Lung (tissue), 11 donors: ENCODE measurements at regions not wholly inside any gene's neighbourhood (a gene's known extent, or its start where the extent isn't known, plus 50 kb on each side); places are given as distances from the start of the nearest gene placed in this dataset.

Source experiments
- ATAC-seq: fragments of 200-7000 bp; cut with Tn5 transposase; one replicate; pipeline ENCODE4 v1.9.1; 2020; ENCODE audit warnings: moderate number of reproducible peaks; ENCODE audit not compliant: insufficient read depth, low FRiP score
- DNase-seq, 3 donors: peaks; one replicate each; pipeline ENCODE4 v3.0.0-alpha.2; 2013 to 2017
- H3K27ac ChIP-seq, 2 donors: one replicate each; pipeline ENCODE4 v1.5.1; 2013; ENCODE audit warnings: mild to moderate bottlenecking in 2 of 2, moderate library complexity in 2 of 2, control low read depth in 1 of 2, inconsistent platforms in 1 of 2, low read depth in 1 of 2, low read length in 1 of 2
- H3K27me3 ChIP-seq, 3 donors: one replicate each; pipeline ENCODE4 v1.5.1; 2013; ENCODE audit warnings: low read length in 2 of 3; ENCODE audit not compliant: control insufficient read depth in 3 of 3, insufficient read depth in 3 of 3
- H3K36me3 ChIP-seq, 4 donors: one replicate each; pipeline ENCODE4 v1.5.1; 2013; ENCODE audit warnings: low read length in 4 of 4, mild to moderate bottlenecking in 1 of 4, moderate library complexity in 1 of 4; ENCODE audit not compliant: control insufficient read depth in 4 of 4, insufficient read depth in 4 of 4
- H3K4me1 ChIP-seq, 5 donors: one replicate each; pipeline ENCODE4 v1.5.1; 2013; ENCODE audit warnings: low read length in 5 of 5, mild to moderate bottlenecking in 2 of 5, moderate library complexity in 1 of 5; ENCODE audit not compliant: control insufficient read depth in 5 of 5, insufficient read depth in 5 of 5
- H3K4me3 ChIP-seq: one replicate; pipeline ENCODE4 v1.5.1; 2013; ENCODE audit warnings: mild to moderate bottlenecking, control low read depth, moderate library complexity
- H3K9ac ChIP-seq, 2 donors: one replicate each; pipeline ENCODE4 v1.5.1; 2013; ENCODE audit warnings: low read length in 2 of 2, control low read depth in 1 of 2; ENCODE audit not compliant: insufficient read depth in 1 of 2
- H3K9me3 ChIP-seq, 4 donors: one replicate each; pipeline ENCODE4 v1.5.1; 2013; ENCODE audit warnings: low read length in 3 of 4, mild to moderate bottlenecking in 1 of 4, moderate library complexity in 1 of 4; ENCODE audit not compliant: control insufficient read depth in 4 of 4, insufficient read depth in 3 of 4
- WGBS, 2 donors: extraction: QIAGEN DNeasy Blood & Tissue Kit; methylation state at CpG; one replicate each; pipeline ENCODE4 v1.1.7; 2013; 5-methylcytosine and 5-hydroxymethylcytosine counted together
- TF ChIP-seq, protein P1 (sequence below): IDR thresholded peaks from 2 replicates; pipeline ENCODE4 v1.5.1; 2012; ENCODE audit warnings: mild to moderate bottlenecking; ENCODE audit errors: control extremely low read depth, extremely low read depth
- donor health status: control.
- donor health status: control.
- donor health status: Bipolar disorder and iron deficiency.
- donor health status: healthy.
- donor health status: DM: yes; HTN: yes; CAD: no.

DNA sequence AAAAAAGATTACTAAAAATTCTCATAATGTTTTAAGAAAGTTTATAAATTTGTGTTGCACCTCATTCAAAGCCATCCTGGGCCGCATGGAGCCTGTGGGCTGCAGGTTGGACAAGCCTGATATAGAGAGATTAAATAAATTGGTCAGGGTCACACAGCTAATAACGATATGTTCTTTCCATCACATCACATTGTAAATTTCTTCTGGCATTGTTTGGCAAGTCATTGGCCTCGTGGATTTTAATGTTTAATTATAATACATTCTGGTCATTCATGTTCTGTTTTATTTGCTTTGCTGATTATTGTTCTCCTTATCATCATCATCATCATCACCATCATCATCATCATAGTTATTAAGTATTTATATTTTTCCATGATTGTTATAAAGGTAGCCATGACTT, 157.3 kb downstream of the DIO2 start:
- no peaks in the 10 kb centered on the region for H3K36me3 ChIP-seq
- no peak for DNase-seq
- TF ChIP-seq, protein P1, sequence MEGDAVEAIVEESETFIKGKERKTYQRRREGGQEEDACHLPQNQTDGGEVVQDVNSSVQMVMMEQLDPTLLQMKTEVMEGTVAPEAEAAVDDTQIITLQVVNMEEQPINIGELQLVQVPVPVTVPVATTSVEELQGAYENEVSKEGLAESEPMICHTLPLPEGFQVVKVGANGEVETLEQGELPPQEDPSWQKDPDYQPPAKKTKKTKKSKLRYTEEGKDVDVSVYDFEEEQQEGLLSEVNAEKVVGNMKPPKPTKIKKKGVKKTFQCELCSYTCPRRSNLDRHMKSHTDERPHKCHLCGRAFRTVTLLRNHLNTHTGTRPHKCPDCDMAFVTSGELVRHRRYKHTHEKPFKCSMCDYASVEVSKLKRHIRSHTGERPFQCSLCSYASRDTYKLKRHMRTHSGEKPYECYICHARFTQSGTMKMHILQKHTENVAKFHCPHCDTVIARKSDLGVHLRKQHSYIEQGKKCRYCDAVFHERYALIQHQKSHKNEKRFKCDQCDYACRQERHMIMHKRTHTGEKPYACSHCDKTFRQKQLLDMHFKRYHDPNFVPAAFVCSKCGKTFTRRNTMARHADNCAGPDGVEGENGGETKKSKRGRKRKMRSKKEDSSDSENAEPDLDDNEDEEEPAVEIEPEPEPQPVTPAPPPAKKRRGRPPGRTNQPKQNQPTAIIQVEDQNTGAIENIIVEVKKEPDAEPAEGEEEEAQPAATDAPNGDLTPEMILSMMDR, result no peak
- H3K9ac ChIP-seq, result no peak overlapping the region
- no peaks in the 10 kb centered on the region for H3K27me3 ChIP-seq
- 76 to 85% methylated on average over 3 of the region's 3 CpGs for WGBS, 2 donors
- no peak overlapping the region for H3K4me3 ChIP-seq
- H3K27ac ChIP-seq, result no peak overlapping the region
- H3K9me3 ChIP-seq, result peaks cover 0 to 5% (median 0%) of the 10 kb centered on the region in 4 donors
- ATAC-seq, result no peak
- H3K4me1 ChIP-seq, result no peaks in the 10 kb centered on the region

DNA sequence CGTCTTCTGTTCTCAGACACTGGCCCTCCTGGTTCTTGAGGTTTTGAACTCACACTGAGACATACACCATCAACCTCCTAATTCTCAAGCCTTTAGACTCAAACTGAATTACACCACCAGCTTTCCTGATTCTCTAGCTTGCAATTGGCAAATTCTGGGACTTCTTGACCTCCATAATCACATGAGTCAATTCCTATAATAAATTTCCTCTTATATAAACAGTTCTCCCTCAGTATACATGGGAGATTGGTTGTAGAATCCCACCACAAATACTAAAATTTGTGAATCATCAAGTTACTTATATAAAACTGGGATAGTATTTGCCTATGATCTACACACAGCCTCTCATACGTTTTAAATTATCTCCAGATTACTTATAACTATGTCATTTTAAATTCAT, 162.2 kb downstream of the DIO2 start:
- H3K36me3 ChIP-seq, result no peaks in the 10 kb centered on the region
- TF ChIP-seq, protein P1, result no peak
- peaks cover 0 to 5% (median 0%) of the 10 kb centered on the region in 4 donors for H3K9me3 ChIP-seq
- H3K9ac ChIP-seq, result no peak overlapping the region
- no peak overlapping the region for H3K27ac ChIP-seq
- ATAC-seq (no peak), DNase-seq (no peak)
- WGBS, 2 donors, result 87 to 88% methylated on average over 2 of the region's 2 CpGs
- H3K27me3 ChIP-seq, result no peaks in the 10 kb centered on the region
- H3K4me1 ChIP-seq, result no peaks in the 10 kb centered on the region
- H3K4me3 ChIP-seq, result no peak overlapping the region

DNA sequence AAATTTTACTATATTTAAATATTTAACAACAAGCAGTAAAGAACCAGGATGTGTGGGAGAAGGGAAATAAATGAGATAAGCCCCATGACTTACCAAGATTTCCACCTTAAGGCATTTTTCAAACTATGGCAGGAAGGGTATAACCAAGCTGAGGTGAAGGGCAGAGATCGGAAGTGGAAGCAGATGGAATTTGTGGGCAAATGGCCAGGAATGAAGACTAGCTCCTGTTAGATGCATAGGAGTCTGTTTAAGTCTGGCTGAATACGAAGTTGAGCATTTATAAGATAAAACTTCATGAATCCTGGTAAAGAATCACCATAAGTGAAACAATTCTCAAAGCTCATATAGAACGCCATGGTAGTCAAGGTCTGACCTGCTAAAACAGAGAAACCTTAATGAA, 163.5 kb downstream of the DIO2 start:
- TF ChIP-seq, protein P1, result no peak

GRCh38 chr14:80037349-80037748, 174.0 kb downstream of the DIO2 start:
- Histone ChIP-seq H3K4me1 (no peaks in the 10 kb centered on the region), H3K4me3 (no peak overlapping the region), H3K9me3 (no peaks in the 10 kb centered on the region), H3K27ac (no peak overlapping the region), H3K9ac (no peak overlapping the region), H3K27me3 (no peaks in the 10 kb centered on the region), H3K36me3 (no peaks in the 10 kb centered on the region)
- 73 to 75% methylated on average over 2 of the region's 2 CpGs for WGBS, 2 donors
- ATAC-seq (no peak), DNase-seq (no peak)
- TF ChIP-seq, protein P1, result no peak

More for the DNA sequence above, 163.5 kb downstream of the DIO2 start:
- Histone ChIP-seq H3K4me3 (no peak overlapping the region), H3K9me3 (peaks cover 0 to 5% (median 0%) of the 10 kb centered on the region in 4 donors), H3K27me3 (no peaks in the 10 kb centered on the region), H3K4me1 (no peaks in the 10 kb centered on the region), H3K36me3 (no peaks in the 10 kb centered on the region), H3K27ac (no peak overlapping the region), H3K9ac (no peak overlapping the region)
- WGBS, 2 donors, result 69 to 71% methylated on average over 3 of the region's 3 CpGs
- ATAC-seq, result no peak
- peak in 1 of 3 donors; percentile 12 for DNase-seq
